SIG-M5 treated with dmso at 0.1 percent for 504 hours (cell line): ENCODE measurements at regions not wholly inside any gene's neighbourhood (a gene's known extent, or its start where the extent isn't known, plus 50 kb on each side); places are given as distances from the start of the nearest gene placed in this dataset.
"Not testable (repeated sequence)": the region's sequence is repeated elsewhere in the genome, so short reads cannot be mapped to it uniquely, and the experiment has no call there.

Source experiments
- DNase-seq: peaks from one replicate; lab custom pipeline; 2025; ENCODE audit not compliant: unreplicated experiment; lab: John Stamatoyannopoulos, UW

- not testable (repeated sequence) for DNase-seq
These were observed 332.6 kb downstream of the ANAPC1 start for GRCh38 chr2:111551428-111551827.

- DNase-seq, result not testable (repeated sequence)
These were observed 331.4 kb downstream of the ANAPC1 start for GRCh38 chr2:111552625-111553024.

- DNase-seq, result not testable (repeated sequence)
These were observed 324.7 kb downstream of the ANAPC1 start for GRCh38 chr2:111559301-111559700.

GRCh38 chr2:111559814-111560213, 324.2 kb downstream of the ANAPC1 start:
- not testable (repeated sequence) for DNase-seq

GRCh38 chr2:111566068-111566467, 317.9 kb downstream of the ANAPC1 start:
- not testable (repeated sequence) for DNase-seq

GRCh38 chr2:111567233-111567632, 316.8 kb downstream of the ANAPC1 start:
- DNase-seq, result not testable (repeated sequence)

- not testable (repeated sequence) for DNase-seq
These were observed 314.4 kb downstream of the ANAPC1 start for GRCh38 chr2:111569356-111570199.

GRCh38 chr2:111570300-111571114, 313.5 kb downstream of the ANAPC1 start:
- not testable (repeated sequence) for DNase-seq

GRCh38 chr2:111574803-111575202, 309.2 kb downstream of the ANAPC1 start:
- DNase-seq, result not testable (repeated sequence)

- DNase-seq, result not testable (repeated sequence)
These were observed 306.7 kb downstream of the ANAPC1 start for GRCh38 chr2:111577154-111577885.

- DNase-seq, result not testable (repeated sequence)
These were observed 304.4 kb downstream of the ANAPC1 start for GRCh38 chr2:111579500-111580134.

GRCh38 chr2:111580616-111581015, 303.4 kb downstream of the ANAPC1 start:
- not testable (repeated sequence) for DNase-seq

GRCh38 chr2:111582090-111582489, 301.9 kb downstream of the ANAPC1 start:
- DNase-seq, result not testable (repeated sequence)

- DNase-seq, result not testable (repeated sequence)
These were observed 300.5 kb downstream of the ANAPC1 start for GRCh38 chr2:111583480-111583879.

GRCh38 chr2:111584540-111584939, 299.5 kb downstream of the ANAPC1 start:
- DNase-seq, result not testable (repeated sequence)

GRCh38 chr2:111584950-111585349, 299.0 kb downstream of the ANAPC1 start:
- DNase-seq, result not testable (repeated sequence)

- DNase-seq, result not testable (repeated sequence)
These were observed 298.0 kb downstream of the ANAPC1 start for GRCh38 chr2:111586014-111586413.

- not testable (repeated sequence) for DNase-seq
These were observed 288.9 kb downstream of the ANAPC1 start for GRCh38 chr2:111595072-111595471.

- DNase-seq, result not testable (repeated sequence)
These were observed 286.9 kb downstream of the ANAPC1 start for GRCh38 chr2:111596808-111597705.
